ENCODE measurements at regions not wholly inside any gene's neighbourhood (a gene's known extent, or its start where the extent isn't known, plus 50 kb on each side); places are given as distances from the start of the nearest gene placed in this dataset.
"Not testable (repeated sequence)": the region's sequence is repeated elsewhere in the genome, so short reads cannot be mapped to it uniquely, and the experiment has no call there.

DNA sequence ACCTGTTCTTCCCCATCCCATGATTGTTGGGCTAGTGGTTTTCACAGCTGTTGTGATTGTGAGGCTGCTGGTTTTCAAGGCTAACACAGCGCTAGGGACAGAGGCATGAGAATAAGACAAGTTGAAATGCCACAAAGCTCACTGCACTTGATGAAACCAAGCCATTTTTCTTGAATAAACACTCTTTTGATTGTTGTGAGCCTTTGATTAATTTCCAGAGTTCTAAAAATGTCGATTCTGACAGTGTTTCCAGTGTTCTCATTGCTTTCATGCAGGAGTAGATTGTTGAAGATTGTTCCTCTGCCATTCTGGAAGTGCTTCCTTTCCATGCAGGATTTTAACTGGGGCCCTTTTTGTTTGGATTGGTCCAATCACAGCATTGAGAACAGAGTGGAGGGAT is 134.9 kb upstream of the GRIK3 start:
- Mint-ChIP-seq H3K27me3 (peaks cover 11% of the 10 kb centered on the region), H3K4me1 (no peaks in the 10 kb centered on the region), H3K4me3 (no peak overlapping the region), H3K27ac (no peak overlapping the region), H3K36me3 (peaks cover 1% of the 10 kb centered on the region), H3K9me3 (peaks cover 15% of the 10 kb centered on the region)

DNA sequence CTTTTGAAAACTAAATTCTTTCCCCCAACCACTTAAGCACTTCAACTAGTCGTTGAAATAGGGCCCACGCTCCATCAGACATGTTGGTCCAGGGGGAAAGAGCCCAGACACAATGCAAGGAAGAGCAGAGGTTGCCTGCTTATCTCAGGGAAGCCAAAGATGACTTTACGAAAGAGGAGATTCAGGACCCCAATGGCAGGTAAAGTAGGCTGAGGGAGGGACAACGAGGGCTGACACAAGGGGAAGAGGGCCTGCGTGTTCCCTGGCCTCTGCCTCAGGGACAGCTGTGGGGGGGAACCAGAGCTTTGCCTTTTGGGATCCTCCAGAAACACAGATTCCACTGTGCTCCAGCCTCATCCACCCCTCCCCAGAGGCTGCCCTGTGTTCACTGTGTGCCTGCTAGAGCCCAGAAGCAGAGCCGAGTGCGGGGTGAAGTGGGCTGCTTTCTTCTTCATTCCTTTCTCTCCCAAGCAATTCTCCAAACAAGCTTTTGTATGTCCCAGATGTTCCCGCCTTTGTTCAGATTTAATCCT is 135.5 kb upstream of the GRIK3 start:
- Mint-ChIP-seq H3K27ac (no peak overlapping the region), H3K27me3 (peaks cover 15% of the 10 kb centered on the region), H3K9me3 (peaks cover 15% of the 10 kb centered on the region), H3K36me3 (peaks cover 1% of the 10 kb centered on the region), H3K4me3 (no peak overlapping the region), H3K4me1 (no peaks in the 10 kb centered on the region)

DNA sequence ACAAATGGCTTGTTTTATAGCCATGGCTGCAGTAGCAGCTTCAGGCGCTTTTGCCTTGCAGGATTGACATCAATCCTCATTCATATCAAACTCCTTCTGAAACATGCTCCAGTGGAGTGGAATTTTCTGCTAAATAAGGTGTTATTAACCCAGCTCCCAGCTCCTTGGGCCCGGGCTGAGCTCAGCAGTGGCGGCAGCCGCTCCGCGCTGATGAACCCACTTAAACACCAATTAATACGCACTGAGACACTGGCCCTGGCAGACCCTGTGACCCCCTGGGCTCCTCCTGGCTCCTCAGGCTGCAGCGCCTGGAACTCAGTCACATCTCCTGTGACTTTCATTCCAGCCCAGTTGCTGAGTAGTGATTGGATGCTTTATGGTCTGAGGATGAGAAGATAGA is 137.4 kb upstream of the GRIK3 start:
- Mint-ChIP-seq H3K4me1 (no peaks in the 10 kb centered on the region), H3K36me3 (no peaks in the 10 kb centered on the region), H3K9me3 (no peaks in the 10 kb centered on the region), H3K4me3 (no peak overlapping the region), H3K27ac (no peak overlapping the region), H3K27me3 (peaks cover 14% of the 10 kb centered on the region)

DNA sequence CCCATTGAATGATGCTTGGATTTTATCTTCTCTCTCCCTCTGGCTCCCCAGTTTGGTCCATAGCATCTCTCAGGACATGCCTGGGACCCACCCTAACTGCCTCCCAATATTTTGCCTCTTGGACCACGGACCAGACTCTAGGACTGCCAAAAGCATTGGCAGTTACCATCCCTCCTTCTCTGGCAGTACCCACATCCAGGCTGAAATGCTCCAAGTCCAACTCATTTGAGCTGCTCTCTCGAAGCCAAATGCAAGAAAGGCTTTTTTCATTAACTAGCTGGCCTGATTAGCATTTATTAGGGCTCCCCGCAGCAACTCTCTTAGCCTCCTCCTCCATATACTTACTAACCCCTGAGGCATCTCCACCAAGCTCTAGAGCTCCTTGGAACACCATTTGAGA is 140.0 kb upstream of the GRIK3 start:
- Mint-ChIP-seq H3K9me3 (no peaks in the 10 kb centered on the region), H3K4me3 (no peak overlapping the region), H3K4me1 (no peaks in the 10 kb centered on the region), H3K27me3 (peaks cover 9% of the 10 kb centered on the region), H3K36me3 (no peaks in the 10 kb centered on the region), H3K27ac (no peak overlapping the region)

DNA sequence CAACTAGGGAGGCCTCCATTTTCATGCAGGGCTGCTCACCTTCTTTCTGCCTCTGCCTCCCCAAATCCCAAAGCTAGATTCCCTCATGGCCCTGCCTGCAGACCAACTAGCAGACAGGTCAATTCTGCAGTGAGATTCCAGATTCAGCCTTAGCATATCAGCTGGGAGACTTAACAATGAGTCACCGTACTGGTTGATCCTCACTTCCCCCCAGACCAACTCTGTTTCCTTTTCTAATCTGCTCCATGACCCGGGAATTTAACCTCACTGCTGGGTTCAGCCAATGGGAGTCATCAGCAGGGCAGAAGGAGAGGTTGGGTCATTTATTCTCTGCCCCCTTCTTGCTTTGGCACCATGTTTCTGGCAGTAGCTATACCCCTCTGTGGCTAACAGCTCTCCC is 140.6 kb upstream of the GRIK3 start:
- Mint-ChIP-seq H3K36me3 (no peaks in the 10 kb centered on the region), H3K4me1 (no peaks in the 10 kb centered on the region), H3K27ac (no peak overlapping the region), H3K4me3 (no peak overlapping the region), H3K9me3 (no peaks in the 10 kb centered on the region), H3K27me3 (peaks cover 7% of the 10 kb centered on the region)

DNA sequence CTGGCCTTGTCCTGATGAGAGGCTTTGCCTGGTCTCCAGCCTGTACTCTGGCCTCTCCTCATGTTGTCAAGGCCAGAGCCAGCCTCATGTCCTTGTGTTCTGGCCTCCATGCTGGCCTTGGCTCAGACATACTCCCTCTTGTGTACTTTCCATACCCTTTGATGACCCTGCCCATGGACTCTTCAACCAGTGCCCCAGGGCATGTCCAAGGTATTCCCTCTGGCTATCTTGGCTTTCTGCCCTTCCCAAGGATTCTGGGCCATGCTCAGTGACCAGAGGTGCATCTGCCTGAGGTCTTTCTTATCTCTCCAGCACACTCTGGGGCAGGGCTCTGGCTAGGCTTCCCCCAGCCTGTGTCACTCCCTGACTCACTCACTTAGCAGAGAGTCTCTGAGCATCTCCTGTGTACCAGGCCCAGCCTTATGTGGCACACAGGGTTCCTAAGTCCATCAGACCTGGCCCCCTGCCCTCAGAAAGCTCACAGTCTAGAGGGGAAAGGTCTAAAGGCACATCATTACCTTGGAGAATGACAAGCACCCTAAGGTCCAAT is 141.4 kb upstream of the GRIK3 start:
- Mint-ChIP-seq H3K4me1 (no peaks in the 10 kb centered on the region), H3K27me3 (peaks cover 8% of the 10 kb centered on the region), H3K36me3 (no peaks in the 10 kb centered on the region), H3K9me3 (no peaks in the 10 kb centered on the region), H3K27ac (no peak overlapping the region), H3K4me3 (no peak overlapping the region)

DNA sequence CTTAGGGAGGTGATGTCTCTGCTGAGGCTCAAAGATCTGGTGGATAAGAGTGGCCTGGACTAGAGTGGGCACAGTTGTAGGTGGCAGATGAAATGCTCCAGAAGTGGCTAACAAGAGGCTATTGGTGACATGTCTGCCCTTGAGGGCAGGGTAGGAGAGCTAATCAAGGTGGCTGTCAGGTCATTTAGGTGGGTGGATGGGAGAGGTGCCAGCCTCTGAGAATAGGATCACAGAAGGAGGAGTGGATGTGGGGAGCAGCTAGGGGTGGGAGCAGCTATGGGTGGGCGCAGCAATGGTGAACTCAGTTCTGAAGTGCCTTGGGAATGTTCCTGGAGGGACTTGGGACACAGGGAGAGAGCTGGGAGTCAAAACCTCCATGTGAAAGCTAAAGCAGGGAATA is 142.0 kb upstream of the GRIK3 start:
- Mint-ChIP-seq H3K27ac (no peak overlapping the region), H3K27me3 (peaks cover 10% of the 10 kb centered on the region), H3K36me3 (no peaks in the 10 kb centered on the region), H3K4me3 (no peak overlapping the region), H3K9me3 (no peaks in the 10 kb centered on the region), H3K4me1 (no peaks in the 10 kb centered on the region)

DNA sequence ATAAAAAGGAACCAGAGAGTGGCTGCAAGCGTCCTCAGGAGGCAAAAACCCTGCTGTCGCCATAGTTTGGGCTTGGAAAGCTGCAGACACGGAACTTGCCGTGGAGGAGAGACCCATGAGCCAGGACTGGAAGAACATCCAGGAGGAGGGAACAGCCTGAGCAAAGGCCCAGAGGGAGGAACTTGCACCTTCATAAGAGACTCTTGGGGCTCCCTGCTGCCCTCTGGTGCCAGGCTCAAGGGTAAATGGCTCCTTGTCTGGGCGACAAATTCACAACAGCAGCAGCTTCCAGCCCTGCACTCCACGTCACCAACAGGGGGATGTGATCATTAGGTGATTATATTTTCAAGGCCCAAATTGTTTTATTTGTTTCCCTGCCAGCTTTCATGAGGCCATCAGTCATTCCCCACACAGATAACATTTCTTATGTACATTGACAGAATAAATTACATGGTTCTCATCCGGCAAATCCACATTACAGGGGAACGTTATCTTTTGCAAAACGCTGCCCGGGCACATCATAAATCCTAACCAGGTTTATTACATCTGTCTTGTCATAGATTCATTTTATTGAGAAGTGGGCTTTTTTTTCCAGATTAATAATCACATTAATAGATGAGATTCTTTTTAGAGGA is 143.0 kb upstream of the GRIK3 start:
- H3K36me3 Mint-ChIP-seq, result no peaks in the 10 kb centered on the region
- H3K9me3 Mint-ChIP-seq, result peaks cover 4% of the 10 kb centered on the region
- H3K4me3 Mint-ChIP-seq, result no peak overlapping the region
- H3K27ac Mint-ChIP-seq, result no peak overlapping the region
- peaks cover 15% of the 10 kb centered on the region for H3K27me3 Mint-ChIP-seq
- no peaks in the 10 kb centered on the region for H3K4me1 Mint-ChIP-seq

DNA sequence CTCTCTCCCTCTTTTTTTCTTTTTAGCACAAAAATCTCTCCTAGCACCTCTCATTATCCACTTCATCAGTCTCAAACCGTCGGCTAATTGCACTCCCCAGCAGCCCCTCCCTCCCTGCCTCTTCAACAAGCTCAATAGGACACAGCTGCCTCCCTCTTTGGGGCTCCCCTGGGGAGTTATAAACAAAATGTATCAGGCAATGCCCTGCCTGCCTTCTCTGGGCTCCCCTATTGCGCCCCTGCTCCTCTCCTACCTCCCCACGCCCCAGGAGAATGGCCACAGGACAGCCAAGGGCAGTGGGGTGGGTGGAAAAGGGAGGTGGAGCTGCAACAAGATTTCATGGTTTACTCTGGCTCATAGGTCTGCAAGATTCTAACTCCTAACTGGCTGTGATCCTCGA is 147.1 kb upstream of the GRIK3 start:
- Mint-ChIP-seq H3K4me1 (no peaks in the 10 kb centered on the region), H3K36me3 (no peaks in the 10 kb centered on the region), H3K9me3 (peaks cover 12% of the 10 kb centered on the region), H3K27ac (no peak overlapping the region), H3K4me3 (no peak overlapping the region), H3K27me3 (peaks cover 16% of the 10 kb centered on the region)

DNA sequence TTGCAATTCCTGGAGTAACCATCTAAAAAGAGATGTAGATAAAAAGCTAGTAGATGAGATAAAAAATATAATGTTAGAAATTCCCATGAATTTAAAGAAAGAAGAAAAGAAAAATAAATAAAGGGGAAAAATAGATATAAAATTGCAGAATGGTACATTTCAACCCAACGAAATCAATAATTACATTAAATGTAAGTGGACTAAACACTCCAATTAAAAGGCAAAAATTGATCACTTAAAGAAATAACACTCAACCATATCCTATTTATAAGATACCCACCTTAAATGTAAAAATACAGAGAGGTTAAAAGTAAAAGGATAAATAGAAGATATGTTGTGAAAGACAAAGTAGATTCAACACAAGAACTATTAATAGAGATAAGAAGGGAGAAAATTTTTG is 150.5 kb upstream of the GRIK3 start:
- H3K4me3 Mint-ChIP-seq, result no peak overlapping the region
- H3K27me3 Mint-ChIP-seq, result peaks cover 17% of the 10 kb centered on the region
- H3K27ac Mint-ChIP-seq, result no peak overlapping the region
- H3K36me3 Mint-ChIP-seq, result no peaks in the 10 kb centered on the region
- H3K9me3 Mint-ChIP-seq, result peaks cover 12% of the 10 kb centered on the region
- no peaks in the 10 kb centered on the region for H3K4me1 Mint-ChIP-seq

DNA sequence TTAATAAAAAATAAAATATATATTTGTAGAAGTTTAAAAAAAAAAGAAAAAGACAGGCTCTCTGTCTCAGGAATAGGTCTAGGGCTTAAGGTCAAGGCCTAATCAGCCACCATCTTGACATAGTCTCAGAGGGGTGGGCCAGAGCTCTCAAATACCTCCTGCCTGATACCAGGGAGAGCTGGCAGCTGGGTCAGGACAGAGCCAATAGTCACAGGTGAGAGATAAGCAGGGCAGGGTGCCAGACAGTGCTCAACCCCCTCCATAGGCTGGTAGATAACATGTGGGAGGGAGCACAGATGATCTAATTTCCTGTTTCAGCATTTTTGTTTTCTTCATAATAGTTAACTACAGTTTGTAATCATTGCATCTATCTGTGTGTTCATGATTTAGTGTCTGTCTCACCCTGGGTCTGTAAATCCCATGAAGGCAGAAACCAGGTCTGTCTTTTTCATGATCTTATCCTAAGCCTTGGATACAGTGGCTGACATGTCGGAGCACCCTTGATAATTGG is 152.0 kb upstream of the GRIK3 start:
- H3K4me3 Mint-ChIP-seq, result no peak overlapping the region
- H3K27ac Mint-ChIP-seq, result no peak overlapping the region
- peaks cover 19% of the 10 kb centered on the region for H3K27me3 Mint-ChIP-seq
- H3K4me1 Mint-ChIP-seq, result no peaks in the 10 kb centered on the region
- H3K36me3 Mint-ChIP-seq, result no peaks in the 10 kb centered on the region
- peaks cover 12% of the 10 kb centered on the region for H3K9me3 Mint-ChIP-seq

DNA sequence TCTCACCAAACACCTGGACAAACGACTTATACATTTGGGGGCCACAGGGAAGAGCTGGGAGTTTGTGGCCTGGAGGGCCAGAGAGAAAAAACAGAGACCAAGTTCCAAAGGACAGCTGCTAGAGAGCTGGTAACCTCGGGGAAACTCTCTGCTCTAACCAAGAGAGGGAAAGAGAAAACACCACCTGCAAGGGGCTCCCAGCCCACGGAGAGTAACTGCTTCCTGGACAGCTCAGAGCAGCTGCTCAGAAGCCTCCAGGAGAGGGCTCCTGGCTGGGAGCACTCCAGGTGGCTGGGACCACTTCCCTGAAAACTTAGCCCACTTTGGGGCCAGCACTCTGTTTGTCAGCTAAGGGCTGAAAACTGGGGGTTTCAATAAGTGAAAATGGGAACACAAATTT is 154.8 kb upstream of the GRIK3 start:
- H3K4me3 Mint-ChIP-seq, result no peak overlapping the region
- H3K27me3 Mint-ChIP-seq, result peaks cover 16% of the 10 kb centered on the region
- no peaks in the 10 kb centered on the region for H3K4me1 Mint-ChIP-seq
- H3K9me3 Mint-ChIP-seq, result no peaks in the 10 kb centered on the region
- no peak overlapping the region for H3K27ac Mint-ChIP-seq
- no peaks in the 10 kb centered on the region for H3K36me3 Mint-ChIP-seq

DNA sequence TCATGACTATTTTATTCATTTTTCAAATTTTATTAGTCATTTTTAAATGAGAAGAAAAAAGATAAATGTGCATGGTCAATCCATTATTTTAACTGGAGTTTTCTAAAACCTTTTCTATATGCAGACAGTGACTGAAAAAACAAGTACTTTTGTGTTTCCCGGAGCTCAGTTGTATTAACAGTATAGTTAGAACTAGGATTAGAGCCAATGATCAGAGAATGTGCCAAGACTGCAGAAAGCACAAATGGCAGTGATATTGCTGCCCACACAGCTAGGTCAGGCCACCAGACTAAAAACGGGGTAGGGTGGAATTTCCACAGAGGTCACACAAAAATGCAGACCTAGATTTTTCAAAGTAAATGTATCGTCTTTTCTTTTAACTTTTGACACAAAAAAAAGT is 163.1 kb upstream of the GRIK3 start:
- H3K9me3 Mint-ChIP-seq, result no peaks in the 10 kb centered on the region
- H3K4me3 Mint-ChIP-seq, result no peak overlapping the region
- no peaks in the 10 kb centered on the region for H3K4me1 Mint-ChIP-seq
- H3K27me3 Mint-ChIP-seq, result peaks cover 30% of the 10 kb centered on the region
- H3K27ac Mint-ChIP-seq, result no peak overlapping the region
- H3K36me3 Mint-ChIP-seq, result no peaks in the 10 kb centered on the region

DNA sequence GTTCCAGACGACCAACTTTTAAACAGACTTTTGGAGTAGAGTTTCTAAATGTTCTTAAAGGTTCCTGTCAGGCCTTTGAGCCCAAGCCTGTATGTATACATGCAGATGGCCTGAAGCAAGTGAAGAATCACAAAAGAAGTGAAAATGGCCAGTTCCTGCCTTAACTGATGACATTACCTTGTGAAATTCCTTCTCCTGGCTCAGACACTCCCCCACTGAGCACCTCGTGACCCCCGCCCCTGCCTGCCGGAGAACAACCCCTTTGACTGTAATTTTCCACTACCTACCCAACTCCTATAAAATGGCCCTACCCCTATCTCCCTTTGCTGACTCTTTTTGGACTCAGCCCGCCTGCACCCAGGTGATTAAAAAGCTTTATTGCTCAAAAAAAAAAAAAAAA is 180.0 kb upstream of the GRIK3 start:
- not testable (repeated sequence) for H3K4me3 Mint-ChIP-seq, H3K9me3 Mint-ChIP-seq, H3K27ac Mint-ChIP-seq, H3K4me1 Mint-ChIP-seq, H3K36me3 Mint-ChIP-seq
- H3K27me3 Mint-ChIP-seq, result peaks cover 15% of the 10 kb centered on the region

DNA sequence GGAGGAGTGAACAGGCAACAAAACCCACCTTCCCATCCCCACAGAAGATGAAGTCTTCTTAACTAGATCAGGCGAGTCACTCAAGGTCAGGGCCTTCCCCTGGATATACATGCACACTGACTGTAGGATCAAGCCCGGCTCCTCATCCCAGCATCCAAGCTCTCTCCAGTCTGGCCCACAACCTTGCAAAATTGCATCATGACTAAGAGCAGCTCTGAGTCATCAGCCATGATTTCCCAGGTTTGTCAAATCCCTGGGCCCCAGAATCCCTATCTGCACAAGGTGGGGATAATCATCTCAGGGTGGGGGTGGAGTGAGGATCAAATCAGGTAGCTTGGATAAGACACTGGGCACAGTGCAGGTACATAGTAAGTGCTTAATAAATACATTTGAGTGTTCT is 199.3 kb upstream of the GRIK3 start:
- Mint-ChIP-seq H3K4me1 (no peaks in the 10 kb centered on the region), H3K4me3 (no peak overlapping the region), H3K27me3 (peaks cover 21% of the 10 kb centered on the region), H3K9me3 (no peaks in the 10 kb centered on the region), H3K27ac (no peak overlapping the region), H3K36me3 (no peaks in the 10 kb centered on the region)

DNA sequence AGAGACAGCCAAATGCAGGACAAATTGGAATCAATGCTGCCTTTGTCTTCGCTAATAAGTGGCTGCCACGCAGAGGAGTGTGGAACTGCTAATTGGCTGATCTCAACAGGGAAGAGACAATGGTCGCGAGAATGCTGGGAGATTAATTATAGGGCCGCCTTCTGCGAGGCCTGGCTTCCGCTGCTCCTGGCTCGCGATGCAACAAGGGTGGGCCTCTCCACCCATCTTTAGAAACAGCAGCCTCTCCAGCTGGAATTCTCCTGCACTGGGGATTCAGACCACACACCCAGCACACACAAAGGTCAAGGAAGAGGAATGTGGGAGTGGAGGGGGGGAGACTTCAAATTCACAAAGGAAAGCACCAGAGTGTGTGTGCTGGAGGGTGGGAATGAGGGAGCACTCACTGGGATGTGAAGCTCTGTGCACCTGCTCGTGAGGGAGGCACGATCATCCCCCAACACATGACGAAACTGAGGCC is 200.7 kb upstream of the GRIK3 start:
- H3K36me3 Mint-ChIP-seq, result no peaks in the 10 kb centered on the region
- H3K4me3 Mint-ChIP-seq, result no peak overlapping the region
- H3K27me3 Mint-ChIP-seq, result peaks cover 20% of the 10 kb centered on the region
- no peaks in the 10 kb centered on the region for H3K9me3 Mint-ChIP-seq
- no peaks in the 10 kb centered on the region for H3K4me1 Mint-ChIP-seq
- no peak overlapping the region for H3K27ac Mint-ChIP-seq

DNA sequence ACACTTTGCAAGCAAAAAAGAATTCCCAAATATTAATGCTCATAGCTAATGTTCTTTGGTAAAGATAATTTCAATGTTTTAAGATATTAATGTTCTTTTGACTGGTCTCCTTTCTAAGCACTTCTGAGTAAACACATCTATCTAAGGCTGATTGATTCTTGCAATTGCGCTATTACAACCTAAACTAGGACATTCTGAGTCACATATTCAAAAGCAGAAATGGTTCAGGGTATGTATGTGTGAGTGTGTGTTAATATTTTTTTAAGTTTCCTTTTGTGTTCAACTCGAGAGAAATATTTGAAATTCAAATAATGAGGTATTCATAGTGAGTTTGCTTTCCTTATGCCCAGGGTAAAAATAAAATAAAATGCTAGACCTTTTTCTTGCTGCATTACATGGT is 203.6 kb upstream of the GRIK3 start:
- peaks cover 20% of the 10 kb centered on the region for H3K27me3 Mint-ChIP-seq

More for the DNA sequence above, 203.6 kb upstream of the GRIK3 start:
- H3K4me3 Mint-ChIP-seq, result no peak overlapping the region
- H3K4me1 Mint-ChIP-seq, result no peaks in the 10 kb centered on the region
- H3K27ac Mint-ChIP-seq, result no peak overlapping the region
- H3K9me3 Mint-ChIP-seq, result no peaks in the 10 kb centered on the region
- H3K36me3 Mint-ChIP-seq, result no peaks in the 10 kb centered on the region
